LHCN-M2 (cell line): ENCODE measurements at regions not wholly inside any gene's neighbourhood (a gene's known extent, or its start where the extent isn't known, plus 50 kb on each side); places are given as distances from the start of the nearest gene placed in this dataset.
"Not testable (repeated sequence)": the region's sequence is repeated elsewhere in the genome, so short reads cannot be mapped to it uniquely, and the experiment has no call there.

Source experiments
- DNase-seq: peaks from one replicate; pipeline ENCODE4 v3.0.0-alpha.2; 2012; ENCODE audit warnings: low read depth

DNA sequence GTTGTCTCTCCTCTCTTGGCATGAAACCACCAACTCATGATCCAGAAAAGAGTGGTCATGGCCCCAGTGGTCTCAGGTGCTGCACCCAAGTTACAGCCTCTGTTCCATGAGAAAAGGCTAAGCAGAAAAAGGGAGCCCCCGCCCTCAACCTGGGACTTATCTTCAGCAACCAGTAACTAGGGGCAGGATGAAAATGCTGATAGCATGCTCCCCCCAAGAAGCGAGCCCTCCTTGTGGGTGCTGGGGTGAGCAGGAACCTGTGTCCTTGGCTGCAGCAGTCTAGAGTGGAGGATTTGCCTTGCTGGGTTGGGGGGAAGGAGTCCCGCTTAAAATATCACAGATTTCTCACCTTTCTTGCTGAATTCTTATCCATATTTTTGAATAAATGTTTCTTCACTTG lies 490.0 kb downstream of the SUCLG1 start:
- no peak for DNase-seq

DNA sequence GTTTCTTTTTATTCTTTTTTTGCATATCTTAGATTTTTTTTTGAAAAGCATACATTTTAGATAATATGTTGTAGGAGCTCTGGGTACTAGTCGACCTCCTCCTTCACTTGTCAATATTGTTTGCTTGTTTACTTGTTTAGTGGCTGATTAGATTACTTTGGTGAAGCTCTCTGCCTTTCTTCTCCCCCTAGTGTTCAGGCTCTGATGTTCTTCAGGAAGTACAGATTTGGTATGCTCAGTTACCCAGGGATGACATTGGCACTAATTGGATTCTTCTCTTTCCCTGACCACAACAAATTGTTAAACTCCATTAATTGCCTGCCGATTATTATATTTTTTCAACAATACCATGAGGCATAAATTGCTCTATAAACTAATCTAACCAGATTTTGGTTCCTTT lies 491.2 kb downstream of the SUCLG1 start:
- no peak for DNase-seq

DNA sequence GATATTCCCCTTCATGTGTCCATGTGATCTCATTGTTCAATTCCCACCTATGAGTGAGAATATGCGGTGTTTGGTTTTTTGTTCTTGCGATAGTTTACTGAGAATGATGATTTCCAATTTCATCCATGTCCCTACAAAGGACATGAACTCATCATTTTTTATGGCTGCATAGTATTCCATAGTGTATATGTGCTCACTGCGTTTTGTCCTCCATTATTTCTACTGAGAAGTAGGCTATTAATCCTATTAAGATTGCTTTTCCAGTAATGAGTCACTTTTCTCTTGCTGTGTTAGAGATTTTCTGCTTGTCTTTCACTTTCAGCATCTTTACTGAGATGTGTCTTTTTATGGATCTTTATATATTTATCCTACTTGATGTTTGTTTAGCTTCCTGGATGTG lies 492.1 kb downstream of the SUCLG1 start:
- DNase-seq = not testable (repeated sequence)

DNA sequence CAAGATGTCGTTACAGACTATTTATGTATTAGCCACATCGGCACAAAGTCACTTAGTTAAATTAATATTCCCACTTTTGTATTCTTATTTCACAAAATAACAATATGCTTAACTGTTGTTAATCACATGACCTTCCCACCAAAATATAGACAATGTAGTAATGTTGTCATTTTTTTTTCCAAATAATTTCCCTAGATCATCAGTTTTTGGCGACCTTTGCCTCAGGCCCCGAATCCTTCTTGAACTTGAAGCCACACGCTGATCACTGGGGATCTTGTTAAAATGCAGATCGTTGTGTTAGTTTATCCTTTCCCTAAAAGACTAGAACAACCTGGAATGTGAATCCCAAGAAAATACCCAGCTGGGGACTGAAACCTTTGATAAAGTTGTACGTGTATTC lies 497.6 kb downstream of the SUCLG1 start:
- no peak for DNase-seq

GRCh38 chr2:83960371-83960770 lies 498.7 kb downstream of the SUCLG1 start:
- no peak for DNase-seq

GRCh38 chr2:83959266-83959665 lies 499.8 kb downstream of the SUCLG1 start:
- DNase-seq = no peak

- no peak for DNase-seq
Observed at GRCh38 chr2:83956991-83957390, 502.1 kb downstream of the SUCLG1 start.

DNA sequence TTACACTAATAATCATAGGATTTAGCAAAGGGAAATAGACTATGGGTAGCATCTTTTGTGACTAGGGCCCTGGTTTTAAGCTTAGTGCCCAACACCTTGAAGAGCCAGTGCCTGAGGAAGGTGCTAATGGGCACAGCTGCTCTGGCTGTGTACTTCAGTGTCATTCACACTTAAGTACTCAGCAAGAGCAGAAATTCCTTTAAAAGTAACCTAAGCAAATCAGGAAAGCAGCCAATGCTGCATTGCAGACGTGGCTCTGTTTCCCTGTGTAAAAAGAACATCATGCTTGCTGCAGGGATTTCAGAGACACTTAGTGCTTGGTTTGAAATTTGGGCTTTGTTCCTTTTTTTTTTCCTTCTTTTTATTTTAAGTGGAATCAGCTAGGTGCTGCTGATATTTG lies 505.4 kb downstream of the SUCLG1 start:
- no peak for DNase-seq

DNA sequence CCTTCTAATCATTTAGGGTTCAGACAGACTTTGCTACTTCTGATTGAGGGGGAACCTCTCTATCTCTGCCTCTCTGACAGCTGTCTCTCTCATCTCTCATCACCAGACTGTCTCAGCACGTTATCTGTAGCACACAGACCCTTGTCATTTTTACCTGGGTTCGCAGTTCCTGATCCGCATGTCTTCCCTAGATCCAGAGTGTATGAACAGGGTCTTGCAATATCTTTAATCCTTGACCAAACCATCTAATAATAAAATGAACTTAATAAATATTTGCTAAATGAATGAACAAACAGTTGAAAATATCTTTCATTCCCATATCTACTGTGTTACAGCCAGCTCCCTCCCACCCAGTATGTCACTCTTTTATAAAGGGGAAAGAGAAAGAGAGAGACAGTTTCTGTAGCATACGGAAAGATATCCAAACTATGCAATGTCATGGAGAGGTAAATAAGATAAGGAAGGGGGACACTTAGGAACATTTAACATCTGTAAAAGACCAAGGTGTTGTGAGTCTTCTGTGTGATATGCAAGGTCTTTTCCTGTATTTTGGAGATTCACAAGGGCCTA lies 507.6 kb downstream of the SUCLG1 start:
- DNase-seq = no peak

GRCh38 chr2:83949361-83949760 lies 509.7 kb downstream of the SUCLG1 start:
- no peak for DNase-seq

- DNase-seq = no peak
Observed at GRCh38 chr2:83944191-83944590, 514.9 kb downstream of the SUCLG1 start.

DNA sequence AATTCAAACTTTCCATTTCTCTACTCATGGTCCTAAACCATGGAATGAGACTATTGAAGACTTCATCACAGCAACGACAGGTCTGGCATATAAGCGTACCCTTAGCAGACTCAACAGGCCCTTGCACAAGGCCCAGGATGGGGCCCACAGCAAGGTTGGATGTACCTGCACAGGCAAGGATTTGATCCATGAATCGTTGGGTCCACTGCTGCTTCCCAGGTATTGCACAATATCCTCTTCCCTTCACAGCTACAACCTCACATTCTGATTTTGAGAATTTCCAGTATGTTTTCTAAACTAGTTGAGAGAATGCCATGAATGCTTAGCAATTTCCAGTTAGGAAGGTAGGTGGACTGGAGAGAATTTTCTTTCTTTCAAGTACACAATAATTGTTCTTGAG lies 515.8 kb downstream of the SUCLG1 start:
- DNase-seq = no peak

GRCh38 chr2:83941886-83942285 lies 517.2 kb downstream of the SUCLG1 start:
- no peak for DNase-seq

DNA sequence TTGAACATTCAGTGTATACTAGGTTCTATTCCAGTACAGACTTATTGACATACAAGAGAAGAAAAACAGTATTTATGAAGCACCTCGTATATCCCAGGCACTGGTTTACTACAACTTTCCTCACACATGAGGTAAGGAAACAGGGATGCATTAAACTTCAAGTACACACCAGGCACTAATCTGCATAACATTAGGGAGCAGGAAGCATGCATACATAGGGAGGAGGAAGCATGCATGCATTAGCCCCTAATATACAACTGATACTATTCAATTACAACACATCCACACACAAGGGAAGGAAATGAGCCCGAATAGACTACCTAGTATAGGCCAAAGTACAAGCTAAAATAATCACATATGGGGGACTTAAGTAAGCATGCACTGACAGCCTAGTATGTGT lies 525.3 kb downstream of the SUCLG1 start:
- no peak for DNase-seq

GRCh38 chr2:83923531-83923930 lies 535.5 kb downstream of the SUCLG1 start:
- DNase-seq = no peak

GRCh38 chr2:83916559-83916958 lies 542.5 kb downstream of the SUCLG1 start:
- no peak for DNase-seq

GRCh38 chr2:83915381-83915780 lies 543.7 kb downstream of the SUCLG1 start:
- DNase-seq = no peak

DNA sequence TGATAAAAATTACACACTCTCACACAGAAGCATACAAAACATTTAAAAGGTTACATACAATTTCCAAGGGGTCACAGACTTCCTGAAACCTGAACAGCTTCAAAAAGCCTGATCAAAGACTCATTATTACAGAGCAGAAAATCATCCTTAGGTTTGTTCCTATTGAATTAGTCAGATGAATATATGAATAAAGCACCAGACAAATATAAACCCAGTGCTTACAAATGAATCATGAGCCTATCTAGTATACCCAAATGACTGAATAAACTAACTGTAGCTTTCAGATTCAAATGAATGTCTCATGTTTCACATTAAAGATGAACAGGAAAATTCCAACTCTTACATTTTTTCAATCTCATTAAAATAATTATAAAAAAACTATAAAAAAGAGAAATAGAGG lies 550.3 kb downstream of the SUCLG1 start:
- DNase-seq = no peak

DNA sequence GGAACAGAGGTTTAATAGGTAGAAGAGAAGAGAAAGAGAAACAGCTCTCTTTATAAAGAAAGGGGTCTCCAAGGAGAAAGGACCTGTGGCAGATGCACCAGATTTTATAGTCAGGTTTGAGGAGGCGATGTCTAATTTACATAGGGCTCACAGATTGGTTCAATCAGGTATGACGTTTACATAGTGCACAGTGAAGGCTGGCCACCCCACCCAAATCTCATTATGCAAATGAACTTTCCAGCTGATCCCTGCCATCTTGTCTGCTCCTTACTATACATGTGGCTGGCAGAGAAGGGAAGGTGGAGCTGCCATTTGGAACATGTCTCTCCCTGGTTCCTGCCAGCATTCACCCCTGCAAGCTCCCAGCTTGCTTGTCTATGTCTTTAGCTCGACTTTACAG lies 557.8 kb downstream of the SUCLG1 start:
- DNase-seq = no peak

- DNase-seq = peak; percentile 67
Observed at GRCh38 chr2:83900862-83901261, 558.2 kb downstream of the SUCLG1 start.

DNA sequence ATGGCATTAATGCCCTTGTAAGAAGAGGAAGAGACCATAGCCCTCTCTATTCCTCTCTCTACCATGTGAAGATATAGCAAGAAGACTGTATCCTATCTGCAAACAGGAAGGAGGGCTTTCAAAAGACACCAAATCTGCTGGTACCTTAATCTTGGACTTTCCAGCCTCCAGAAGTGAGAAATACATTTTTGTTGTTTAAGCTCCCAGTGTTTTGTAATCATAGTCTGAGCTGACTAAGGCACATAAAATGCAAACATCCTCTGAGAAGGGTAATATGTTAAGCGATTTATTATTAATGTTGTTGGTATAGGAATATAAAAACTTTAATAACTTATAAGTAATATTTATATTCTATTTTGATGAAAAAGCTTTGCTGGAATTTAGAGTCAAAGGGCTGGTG lies 559.8 kb downstream of the SUCLG1 start:
- DNase-seq = peak; percentile 18

- no peak for DNase-seq
Observed at GRCh38 chr2:83894976-83895375, 564.1 kb downstream of the SUCLG1 start.

- no peak for DNase-seq
Observed at GRCh38 chr2:83887757-83888156, 571.3 kb downstream of the SUCLG1 start.

- DNase-seq = no peak
Observed at GRCh38 chr2:83879127-83879526, 580.0 kb downstream of the SUCLG1 start.
